H9 (cell line): ENCODE measurements at regions not wholly inside any gene's neighbourhood (a gene's known extent, or its start where the extent isn't known, plus 50 kb on each side); places are given as distances from the start of the nearest gene placed in this dataset.
"Not testable (repeated sequence)": the region's sequence is repeated elsewhere in the genome, so short reads cannot be mapped to it uniquely, and the experiment has no call there.

Experiments
- DNase-seq: peaks from one replicate; pipeline ENCODE4 v3.0.0-alpha.2; 2017
- H2AFZ ChIP-seq: one replicate; pipeline ENCODE4 v1.6.1; 2013; ENCODE audit warnings: mild to moderate bottlenecking, low read length, control low read depth, moderate library complexity
- H2AK5ac ChIP-seq: 2 replicates; pipeline ENCODE4 v1.6.1; 2013; ENCODE audit warnings: low read length, control low read depth, mixed read lengths; ENCODE audit not compliant: insufficient read length
- H2BK120ac ChIP-seq: one replicate; pipeline ENCODE4 v1.6.1; 2013; ENCODE audit warnings: low read depth, mild to moderate bottlenecking, low read length, control low read depth, inconsistent platforms; ENCODE audit not compliant: poor library complexity, severe bottlenecking
- H2BK12ac ChIP-seq: 2 replicates; pipeline ENCODE4 v1.6.1; 2013; ENCODE audit warnings: low read length, control low read depth, mixed read lengths, low read depth; ENCODE audit not compliant: insufficient read length
- H2BK15ac ChIP-seq: 2 replicates; pipeline ENCODE4 v1.6.1; 2013; ENCODE audit warnings: low read depth, low read length, control low read depth
- H2BK20ac ChIP-seq: one replicate; pipeline ENCODE4 v1.6.1; 2013; ENCODE audit warnings: low read depth, mild to moderate bottlenecking, low read length, control low read depth, inconsistent platforms; ENCODE audit not compliant: poor library complexity, severe bottlenecking
- H2BK5ac ChIP-seq: 2 replicates; pipeline ENCODE4 v1.6.1; 2013; ENCODE audit warnings: low read length, control low read depth, mixed read lengths; ENCODE audit not compliant: insufficient read length
- H3K14ac ChIP-seq: 2 replicates; pipeline ENCODE4 v1.6.1; 2013; ENCODE audit warnings: low read length, control low read depth; ENCODE audit not compliant: insufficient read depth
- H3K18ac ChIP-seq: 2 replicates; pipeline ENCODE4 v1.6.1; 2013; ENCODE audit warnings: low read depth, mild to moderate bottlenecking, mixed read lengths, low read length, control low read depth; ENCODE audit not compliant: insufficient read length
- H3K23ac ChIP-seq: 2 replicates; pipeline ENCODE4 v1.6.1; 2013; ENCODE audit warnings: low read length, control low read depth, mixed read lengths, low read depth; ENCODE audit not compliant: insufficient read length
- H3K23me2 ChIP-seq: 2 replicates; pipeline ENCODE4 v1.6.1; 2013; ENCODE audit warnings: low read depth, mild to moderate bottlenecking, mixed read lengths, low read length, control low read depth; ENCODE audit not compliant: insufficient read length, poor library complexity, severe bottlenecking
- H3K27ac ChIP-seq: 2 replicates; pipeline ENCODE4 v1.5.1; 2013; ENCODE audit warnings: low read length, control low read depth, mixed read lengths, low read depth; ENCODE audit not compliant: insufficient read length
- H3K27me3 ChIP-seq: 2 replicates; pipeline ENCODE4 v1.6.1; 2013; ENCODE audit warnings: low read length, control low read depth, inconsistent platforms; ENCODE audit not compliant: insufficient read depth
- H3K4ac ChIP-seq: 2 replicates; pipeline ENCODE4 v1.6.1; 2013; ENCODE audit warnings: low read depth, mild to moderate bottlenecking, control low read depth, inconsistent platforms, low read length, moderate library complexity
- H3K4me1 ChIP-seq: 2 replicates; pipeline ENCODE4 v1.6.1; 2013; ENCODE audit warnings: low read length, control low read depth, inconsistent platforms; ENCODE audit not compliant: insufficient read depth
- H3K4me2 ChIP-seq: 2 replicates; pipeline ENCODE4 v1.6.1; 2013; ENCODE audit warnings: low read length, control low read depth, mixed read lengths; ENCODE audit not compliant: insufficient read length, insufficient read depth
- H3K56ac ChIP-seq: 2 replicates; pipeline ENCODE4 v1.6.1; 2013; ENCODE audit warnings: low read depth, mild to moderate bottlenecking, mixed read lengths, low read length, control low read depth; ENCODE audit not compliant: insufficient read length
- H3K79me1 ChIP-seq: 2 replicates; pipeline ENCODE4 v1.6.1; 2013; ENCODE audit warnings: low read depth, mild to moderate bottlenecking, moderate library complexity, low read length, control low read depth, inconsistent platforms; ENCODE audit not compliant: insufficient read depth, poor library complexity, severe bottlenecking
- H3K79me2 ChIP-seq: 2 replicates; pipeline ENCODE4 v1.6.1; 2013; ENCODE audit warnings: low read length, control low read depth, inconsistent platforms; ENCODE audit not compliant: insufficient read depth
- H3K9ac ChIP-seq: 2 replicates; pipeline ENCODE4 v1.6.1; 2013; ENCODE audit warnings: low read length, control low read depth, mixed read lengths; ENCODE audit not compliant: insufficient read length; ENCODE audit errors: extremely low read depth
- H3K9me3 ChIP-seq: one replicate; pipeline ENCODE4 v1.6.1; 2013; ENCODE audit warnings: low read depth, low read length, inconsistent platforms; ENCODE audit not compliant: control insufficient read depth
- H3T11ph ChIP-seq: one replicate; pipeline ENCODE4 v1.6.1; 2013; ENCODE audit warnings: mild to moderate bottlenecking, low read length, control low read depth, inconsistent platforms
- H4K20me1 ChIP-seq: one replicate; pipeline ENCODE4 v1.6.1; 2013; ENCODE audit not compliant: control insufficient read depth, insufficient read length, insufficient read depth
- H4K5ac ChIP-seq: 2 replicates; pipeline ENCODE4 v1.6.1; 2013; ENCODE audit warnings: low read depth, mild to moderate bottlenecking, mixed read lengths, low read length, control low read depth; ENCODE audit not compliant: insufficient read length
- H4K8ac ChIP-seq: replicated peaks from 2 replicates; pipeline ENCODE4 v1.6.1; 2013; ENCODE audit warnings: low read length, control low read depth, mixed read lengths, low read depth; ENCODE audit not compliant: insufficient read length
- H4K91ac ChIP-seq: 2 replicates; pipeline ENCODE4 v1.6.1; 2013; ENCODE audit warnings: low read depth, mild to moderate bottlenecking, moderate library complexity, mixed read lengths, low read length, control low read depth; ENCODE audit not compliant: insufficient read length
- H3K27ac Mint-ChIP-seq, 3 experiments: 2 replicates in 2 of 3; 3 replicates in 1 of 3; pipeline ENCODE4 v1.8.0; 2020 to 2021; ENCODE audit warnings: mixed read lengths in 3 of 3, mild to moderate bottlenecking in 1 of 3, moderate library complexity in 1 of 3
- H3K27me3 Mint-ChIP-seq: 2 replicates; pipeline ENCODE4 v1.8.0; 2021; ENCODE audit warnings: low read depth, mild to moderate bottlenecking, moderate library complexity, mixed read lengths
- H3K36me3 Mint-ChIP-seq, 3 experiments: 2 replicates in 2 of 3; 3 replicates in 1 of 3; pipeline ENCODE4 v1.8.0; 2020 to 2021; ENCODE audit warnings: low read depth in 3 of 3, mixed read lengths in 3 of 3; ENCODE audit not compliant: insufficient read depth in 1 of 3
- H3K4me1 Mint-ChIP-seq, 2 experiments: 2 replicates each; pipeline ENCODE4 v1.8.0; 2020; ENCODE audit warnings: mixed read lengths in 2 of 2
- H3K4me3 Mint-ChIP-seq, 2 experiments: 2 replicates in 1 of 2; 3 replicates in 1 of 2; pipeline ENCODE4 v1.8.0; 2020 to 2021; ENCODE audit warnings: mild to moderate bottlenecking in 2 of 2, mixed read lengths in 2 of 2, moderate library complexity in 1 of 2
- H3K9me3 Mint-ChIP-seq, 2 experiments: 2 replicates in 1 of 2; 3 replicates in 1 of 2; pipeline ENCODE4 v1.8.0; 2020; ENCODE audit warnings: mild to moderate bottlenecking in 2 of 2, mixed read lengths in 2 of 2, moderate library complexity in 1 of 2
- WGBS: extraction: QIAGEN DNeasy Blood & Tissue Kit; methylation state at CpG from one replicate; pipeline ENCODE4 v1.1.7; 2013; ENCODE audit warnings: missing lambda C conversion rate, low lambda C conversion rate, mixed read lengths; ENCODE audit not compliant: insufficient read length; ENCODE audit errors: extremely low coverage; 5-methylcytosine and 5-hydroxymethylcytosine counted together

DNA sequence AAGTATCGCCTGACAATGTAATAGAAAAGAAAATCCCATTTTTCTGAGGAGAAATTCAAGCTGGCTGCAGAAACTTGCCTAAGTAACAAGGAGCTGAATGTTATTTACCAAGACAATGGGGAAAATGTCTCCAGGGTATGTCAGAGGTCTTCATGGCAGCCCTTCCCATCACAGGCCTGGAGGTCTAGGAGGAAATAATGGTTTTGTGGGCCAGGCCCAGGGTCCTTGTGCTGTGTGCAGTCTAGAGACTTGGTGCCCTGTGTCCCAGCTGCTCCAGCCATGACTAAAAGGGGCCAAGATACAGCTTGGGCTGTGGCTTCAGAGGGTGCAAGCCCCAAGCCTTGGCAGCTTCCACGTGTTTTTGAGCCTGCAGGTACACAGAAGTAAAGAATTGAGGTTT, 120.5 kb upstream of the PKP2 start:
- not testable (repeated sequence) for H2AK5ac ChIP-seq, H4K20me1 ChIP-seq, H3K27ac ChIP-seq, H3K4me1 ChIP-seq, H3K4me2 ChIP-seq, H3K23ac ChIP-seq, DNase-seq, H4K5ac ChIP-seq, H3K27ac Mint-ChIP-seq, H3K27me3 Mint-ChIP-seq, H4K8ac ChIP-seq, H3K23me2 ChIP-seq, H2BK120ac ChIP-seq, H3K79me2 ChIP-seq, H3K79me1 ChIP-seq, H3K27me3 ChIP-seq, H3K56ac ChIP-seq, H2BK12ac ChIP-seq, H3K4ac ChIP-seq, H3K14ac ChIP-seq, H2AFZ ChIP-seq, H3K18ac ChIP-seq, H3K9ac ChIP-seq, H3K4me3 Mint-ChIP-seq, H3K4me1 Mint-ChIP-seq, H2BK5ac ChIP-seq, H2BK15ac ChIP-seq, H2BK20ac ChIP-seq, H3T11ph ChIP-seq, H4K91ac ChIP-seq
- Mint-ChIP-seq H3K36me3 (peaks cover 29 to 44% (median 42%) of the 10 kb centered on the region in 3 experiments), H3K9me3 (peaks cover 51 to 64% of the 10 kb centered on the region in 2 experiments)
- peaks cover 15% of the 10 kb centered on the region for H3K9me3 ChIP-seq
- WGBS, result no CpG with 5 or more reads among the region's 2 CpGs
